ENCODE measurements at regions not wholly inside any gene's neighbourhood (a gene's known extent, or its start where the extent isn't known, plus 50 kb on each side); places are given as distances from the start of the nearest gene placed in this dataset.

DNA sequence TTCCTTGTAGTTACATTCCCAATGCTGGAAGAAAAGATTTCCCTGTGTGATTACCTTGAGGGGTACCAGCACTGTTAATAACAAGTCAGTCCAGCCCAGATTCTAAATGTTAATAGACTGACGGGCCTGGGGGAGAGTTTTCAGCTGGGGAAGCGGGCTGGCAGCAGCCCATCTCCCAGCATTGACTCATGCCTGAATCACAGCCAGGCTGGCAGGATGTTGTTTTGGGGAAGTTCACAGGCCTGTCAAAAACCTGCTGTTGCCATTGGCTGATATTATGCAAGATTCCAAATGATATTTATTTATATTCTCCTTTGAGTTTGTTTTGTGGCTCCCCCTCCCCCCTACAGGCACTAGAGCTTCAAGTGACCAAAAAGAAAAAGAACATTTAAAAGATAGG lies 213.9 kb upstream of the CNR1 start:
- POLR2A ChIA-PET (ENCODE audit: unreplicated experiment) = no interaction called here
- H3F3A ChIP-seq (ENCODE audit: insufficient read depth, low read depth) = no peaks in the 10 kb centered on the region
- no peak for DNase-seq
- no peaks in the 10 kb centered on the region for H4K20me1 ChIP-seq (ENCODE audit: insufficient read depth)
- no peak overlapping the region for H3K4me3 ChIP-seq
- no peak overlapping the region for H3K27ac ChIP-seq
- no peak overlapping the region for H2AFZ ChIP-seq
- H3K4me1 ChIP-seq (replicated peaks; ENCODE audit: insufficient read depth) = no peaks in the 10 kb centered on the region
- intact Hi-C loops (cut with micrococcal nuclease; ENCODE audit: unreplicated experiment) = no loop called here
- H3K79me2 ChIP-seq (ENCODE audit: low read depth) = no peaks in the 10 kb centered on the region
- H3K36me3 ChIP-seq (ENCODE audit: low read depth) = no peaks in the 10 kb centered on the region
- no peak for TF ChIP-seq EZH2 (IDR thresholded peaks at IDR 0.05; ENCODE audit: low read depth)
- TF ChIP-seq, protein P1, sequence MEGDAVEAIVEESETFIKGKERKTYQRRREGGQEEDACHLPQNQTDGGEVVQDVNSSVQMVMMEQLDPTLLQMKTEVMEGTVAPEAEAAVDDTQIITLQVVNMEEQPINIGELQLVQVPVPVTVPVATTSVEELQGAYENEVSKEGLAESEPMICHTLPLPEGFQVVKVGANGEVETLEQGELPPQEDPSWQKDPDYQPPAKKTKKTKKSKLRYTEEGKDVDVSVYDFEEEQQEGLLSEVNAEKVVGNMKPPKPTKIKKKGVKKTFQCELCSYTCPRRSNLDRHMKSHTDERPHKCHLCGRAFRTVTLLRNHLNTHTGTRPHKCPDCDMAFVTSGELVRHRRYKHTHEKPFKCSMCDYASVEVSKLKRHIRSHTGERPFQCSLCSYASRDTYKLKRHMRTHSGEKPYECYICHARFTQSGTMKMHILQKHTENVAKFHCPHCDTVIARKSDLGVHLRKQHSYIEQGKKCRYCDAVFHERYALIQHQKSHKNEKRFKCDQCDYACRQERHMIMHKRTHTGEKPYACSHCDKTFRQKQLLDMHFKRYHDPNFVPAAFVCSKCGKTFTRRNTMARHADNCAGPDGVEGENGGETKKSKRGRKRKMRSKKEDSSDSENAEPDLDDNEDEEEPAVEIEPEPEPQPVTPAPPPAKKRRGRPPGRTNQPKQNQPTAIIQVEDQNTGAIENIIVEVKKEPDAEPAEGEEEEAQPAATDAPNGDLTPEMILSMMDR (conservative IDR thresholded peaks at IDR 0.05) = no peak
- CTCF ChIA-PET = no interaction called here
- no peaks in the 10 kb centered on the region for H3K9me2 ChIP-seq (ENCODE audit: insufficient read depth)
- H3K27me3 ChIP-seq (ENCODE audit: insufficient read depth, low read depth) = peaks cover 16% of the 10 kb centered on the region
- BruUV-seq (replicated peaks) = no TSS peak
- H3K9me3 ChIP-seq (ENCODE audit: insufficient read depth, low read depth) = no peaks in the 10 kb centered on the region
- no peak overlapping the region for H3K4me2 ChIP-seq

DNA sequence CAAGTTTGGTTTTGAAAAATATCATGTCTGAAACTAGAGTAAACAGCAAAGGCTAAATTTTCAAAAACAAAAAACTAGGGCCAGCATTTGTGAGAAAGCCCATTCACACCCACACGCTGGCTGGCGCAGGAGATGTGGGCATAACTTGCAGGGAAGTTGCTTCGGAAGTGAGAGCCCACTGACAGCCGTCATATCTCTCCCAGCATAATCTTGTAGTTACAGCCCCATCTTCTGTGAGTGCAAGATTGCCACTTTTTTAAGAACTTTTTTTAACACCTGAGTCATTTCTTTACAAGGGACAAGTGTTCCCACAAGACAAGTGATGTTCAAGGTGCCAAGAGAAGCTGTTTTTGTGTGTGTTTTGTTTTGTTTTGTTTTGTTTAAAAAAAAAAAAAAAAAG lies 212.5 kb upstream of the CNR1 start:
- Histone ChIP-seq H3F3A (ENCODE audit: insufficient read depth, low read depth) (no peaks in the 10 kb centered on the region), H4K20me1 (ENCODE audit: insufficient read depth) (no peaks in the 10 kb centered on the region), H3K4me1 (replicated peaks; ENCODE audit: insufficient read depth) (no peaks in the 10 kb centered on the region), H3K27me3 (ENCODE audit: insufficient read depth, low read depth) (peaks cover 14% of the 10 kb centered on the region), H3K36me3 (ENCODE audit: low read depth) (no peaks in the 10 kb centered on the region), H3K4me2 (no peak overlapping the region), H3K79me2 (ENCODE audit: low read depth) (no peaks in the 10 kb centered on the region), H3K9me3 (ENCODE audit: insufficient read depth, low read depth) (no peaks in the 10 kb centered on the region), H3K4me3 (no peak overlapping the region), H3K27ac (no peak overlapping the region), H3K9me2 (ENCODE audit: insufficient read depth) (no peaks in the 10 kb centered on the region), H2AFZ (no peak overlapping the region)
- TF ChIP-seq EZH2 (IDR thresholded peaks at IDR 0.05; ENCODE audit: low read depth) = no peak
- TF ChIP-seq, protein P1 (conservative IDR thresholded peaks at IDR 0.05) = no peak
- ChIA-PET POLR2A (ENCODE audit: unreplicated experiment) (no interaction called here), CTCF (no interaction called here)
- DNase-seq = no peak
- BruUV-seq (replicated peaks) = no TSS peak
- intact Hi-C loops (cut with micrococcal nuclease; ENCODE audit: unreplicated experiment) = no loop called here

DNA sequence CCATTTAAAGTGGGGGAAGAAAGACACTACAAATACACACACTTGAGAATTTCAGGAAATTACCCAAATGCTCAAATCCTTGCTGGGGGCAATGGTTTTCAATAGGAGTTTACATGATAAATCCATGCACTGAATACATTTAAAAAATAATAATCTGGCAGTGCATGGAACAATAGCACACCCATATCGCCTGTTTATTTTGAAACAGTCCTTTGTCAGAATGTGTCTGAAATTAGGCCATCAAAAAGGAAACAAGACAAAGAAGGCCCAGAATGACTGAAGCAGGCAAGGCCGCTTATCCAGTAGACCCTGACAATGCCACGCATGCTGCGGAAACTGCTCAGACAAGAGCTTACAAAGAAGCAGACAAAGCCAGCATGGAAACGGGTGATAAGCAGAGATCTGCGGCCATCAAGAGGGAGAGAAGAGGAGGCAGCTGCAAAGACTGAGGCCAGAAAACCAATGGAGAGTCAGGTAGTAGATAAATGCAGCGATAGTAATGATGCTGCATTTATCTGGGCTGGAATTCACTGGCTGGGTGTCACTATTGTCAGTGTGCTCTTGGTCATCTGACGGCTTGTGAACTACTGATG lies 211.9 kb upstream of the CNR1 start:
- no peaks in the 10 kb centered on the region for H3K9me3 ChIP-seq (ENCODE audit: insufficient read depth, low read depth)
- H3K79me2 ChIP-seq (ENCODE audit: low read depth) = no peaks in the 10 kb centered on the region
- no peak overlapping the region for H3K4me2 ChIP-seq
- no peak overlapping the region for H3K4me3 ChIP-seq
- ChIA-PET POLR2A (ENCODE audit: unreplicated experiment) (no interaction called here), CTCF (no interaction called here)
- no peaks in the 10 kb centered on the region for H3K36me3 ChIP-seq (ENCODE audit: low read depth)
- H4K20me1 ChIP-seq (ENCODE audit: insufficient read depth) = no peaks in the 10 kb centered on the region
- no peak for DNase-seq
- TF ChIP-seq EZH2 (IDR thresholded peaks at IDR 0.05; ENCODE audit: low read depth) = no peak
- TF ChIP-seq, protein P1 (conservative IDR thresholded peaks at IDR 0.05) = no peak
- no peaks in the 10 kb centered on the region for H3F3A ChIP-seq (ENCODE audit: insufficient read depth, low read depth)
- H3K27ac ChIP-seq = no peak overlapping the region
- no peaks in the 10 kb centered on the region for H3K4me1 ChIP-seq (replicated peaks; ENCODE audit: insufficient read depth)
- H3K9me2 ChIP-seq (ENCODE audit: insufficient read depth) = no peaks in the 10 kb centered on the region
- H3K27me3 ChIP-seq (ENCODE audit: insufficient read depth, low read depth) = peaks cover 8% of the 10 kb centered on the region; the same call in 1 of the 2 replicates
- H2AFZ ChIP-seq = no peak overlapping the region
- no TSS peak for BruUV-seq (replicated peaks)
- intact Hi-C loops (cut with micrococcal nuclease; ENCODE audit: unreplicated experiment) = no loop called here
